B cell (primary cell): ENCODE measurements at regions not wholly inside any gene's neighbourhood (a gene's known extent, or its start where the extent isn't known, plus 50 kb on each side); places are given as distances from the start of the nearest gene placed in this dataset.

Source experiments
- CTCF ChIP-seq: fragments of 200-600 bp; IDR thresholded peaks from one replicate; pipeline ENCODE4 v1.8.0; 2022; ENCODE audit warnings: antibody characterized with exemption, mild to moderate bottlenecking
- EZH2 ChIP-seq: IDR thresholded peaks from 2 replicates; pipeline ENCODE4 v1.6.1; 2012; ENCODE audit warnings: borderline replicate concordance, low read depth, mild to moderate bottlenecking, moderate library complexity, low read length; ENCODE audit not compliant: insufficient read depth, poor library complexity, severe bottlenecking

DNA sequence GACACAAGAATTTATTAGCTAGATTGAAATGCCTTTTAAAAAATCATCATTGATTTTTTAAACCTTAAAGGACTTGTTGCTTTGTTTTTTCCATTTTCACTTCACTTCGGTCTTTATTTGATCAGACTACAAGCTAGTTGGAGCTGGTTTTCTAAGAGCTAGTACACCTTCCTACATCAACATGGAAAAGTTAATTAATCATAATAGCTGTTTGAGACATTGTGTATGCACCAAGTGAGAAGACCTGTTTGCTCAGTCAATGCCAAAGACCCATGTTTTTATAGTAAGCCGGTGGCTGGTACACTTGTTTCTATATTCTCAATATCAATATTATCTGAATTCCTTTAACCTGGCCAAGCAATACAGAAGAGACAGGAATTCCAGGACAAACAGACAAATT lies 310.2 kb upstream of the SGK1 start:
- TF ChIP-seq CTCF (no peak), EZH2 (no peak)
